Tibial artery (tissue), 4 donors: ENCODE measurements at regions not wholly inside any gene's neighbourhood (a gene's known extent, or its start where the extent isn't known, plus 50 kb on each side); places are given as distances from the start of the nearest gene placed in this dataset.

Experiments used
- DNase-seq, 2 donors: peaks; one replicate each; pipeline ENCODE4 v3.0.0-alpha.2; 2019
- H3K27ac ChIP-seq, 2 donors: fragments of 200-600 bp; sonication (generic) in 1 of 2; 1 replicate in 1 of 2; 2 replicates in 1 of 2; pipeline ENCODE4 v1.5.1; 2018 to 2019; ENCODE audit warnings: mild to moderate bottlenecking in 1 of 2
- H3K27me3 ChIP-seq, 2 donors: fragments of 200-600 bp; sonication (generic) in 1 of 2; one replicate each; pipeline versions ENCODE4 v1.5.1 to v1.6.0; 2016 to 2019
- H3K36me3 ChIP-seq, 3 donors: fragments of 200-600 bp; sonication (generic) in 2 of 3; one replicate each; pipeline ENCODE4 v1.5.1; 2016 to 2019; ENCODE audit warnings: mild to moderate bottlenecking in 2 of 3
- H3K4me1 ChIP-seq, 4 donors: fragments of 200-600 bp; sonication (generic) in 2 of 4; 1 replicate in 3 of 4; 2 replicates in 1 of 4; pipeline ENCODE4 v1.5.1; 2016 to 2019
- H3K4me3 ChIP-seq, 2 donors: fragments of 200-600 bp; sonication (generic) in 1 of 2; 1 replicate in 1 of 2; 2 replicates in 1 of 2; pipeline ENCODE4 v1.5.1; 2018 to 2019; ENCODE audit warnings: mild to moderate bottlenecking in 2 of 2
- H3K9me3 ChIP-seq, 3 donors: fragments of 200-600 bp; sonication (generic) in 1 of 3; one replicate each; pipeline ENCODE4 v1.5.1; 2016 to 2019
- CTCF ChIP-seq, 2 experiments: fragments of 200-600 bp in 1 of 2; fragments of 450-650 bp in 1 of 2; IDR thresholded peaks; one replicate each; pipeline ENCODE4 v1.5.1; 2017 to 2019; ENCODE audit warnings: antibody characterized with exemption in 2 of 2, mild to moderate bottlenecking in 1 of 2, moderate library complexity in 1 of 2
- intact Hi-C: fragments of 100-400 bp; cut with DNase I; formaldehyde crosslinking; loops from one replicate; pipeline ENCODE4 v1.15.0; 2023; ENCODE audit warnings: low total_unique reads

GRCh38 chr14:48113713-48114112 lies 438.3 kb upstream of the MDGA2 start:
- H3K27ac ChIP-seq, result no peak overlapping the region

DNA sequence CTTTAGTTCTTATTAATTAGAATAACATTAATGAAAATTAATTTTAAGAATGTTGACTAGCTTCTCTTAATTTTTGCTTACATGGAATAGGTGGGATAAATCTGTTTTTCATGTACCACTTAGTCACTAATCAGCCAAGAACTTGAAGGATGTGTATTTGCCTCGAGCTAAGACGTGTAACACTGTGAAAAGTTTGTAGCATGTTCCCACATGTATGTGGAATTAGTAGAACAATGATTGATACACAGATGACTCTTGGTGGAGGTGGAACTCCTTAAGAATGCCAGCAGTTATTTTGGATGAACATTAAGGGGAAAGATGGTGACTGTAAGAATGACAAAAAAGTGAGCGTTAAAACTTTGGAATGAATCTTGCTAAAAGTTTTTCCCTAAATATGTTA lies 435.7 kb upstream of the MDGA2 start:
- TF ChIP-seq CTCF (IDR thresholded peaks at IDR 0.05), result no peak
- intact Hi-C loops, result no loop called here
- H3K9me3 ChIP-seq, result no peaks in the 10 kb centered on the region
- no peaks in the 10 kb centered on the region for H3K4me1 ChIP-seq
- H3K36me3 ChIP-seq, result no peaks in the 10 kb centered on the region
- no peak for DNase-seq
- no peak overlapping the region for H3K4me3 ChIP-seq
- no peaks in the 10 kb centered on the region for H3K27me3 ChIP-seq
- no peak overlapping the region for H3K27ac ChIP-seq

More at GRCh38 chr14:48113713-48114112, 438.3 kb upstream of the MDGA2 start:
- Histone ChIP-seq H3K27me3 (no peaks in the 10 kb centered on the region), H3K4me3 (no peak overlapping the region), H3K9me3 (no peaks in the 10 kb centered on the region), H3K4me1 (no peaks in the 10 kb centered on the region), H3K36me3 (no peaks in the 10 kb centered on the region)
- TF ChIP-seq CTCF (IDR thresholded peaks at IDR 0.05), result no peak
- DNase-seq, result no peak
- intact Hi-C loops, result no loop called here

- Histone ChIP-seq H3K27me3 (no peaks in the 10 kb centered on the region), H3K9me3 (no peaks in the 10 kb centered on the region), H3K4me1 (no peaks in the 10 kb centered on the region), H3K27ac (no peak overlapping the region), H3K4me3 (no peak overlapping the region), H3K36me3 (no peaks in the 10 kb centered on the region)
- intact Hi-C loops, result no loop called here
- TF ChIP-seq CTCF (IDR thresholded peaks at IDR 0.05), result no peak
- DNase-seq, result no peak
These were observed 432.2 kb upstream of the MDGA2 start for GRCh38 chr14:48107646-48108045.

DNA sequence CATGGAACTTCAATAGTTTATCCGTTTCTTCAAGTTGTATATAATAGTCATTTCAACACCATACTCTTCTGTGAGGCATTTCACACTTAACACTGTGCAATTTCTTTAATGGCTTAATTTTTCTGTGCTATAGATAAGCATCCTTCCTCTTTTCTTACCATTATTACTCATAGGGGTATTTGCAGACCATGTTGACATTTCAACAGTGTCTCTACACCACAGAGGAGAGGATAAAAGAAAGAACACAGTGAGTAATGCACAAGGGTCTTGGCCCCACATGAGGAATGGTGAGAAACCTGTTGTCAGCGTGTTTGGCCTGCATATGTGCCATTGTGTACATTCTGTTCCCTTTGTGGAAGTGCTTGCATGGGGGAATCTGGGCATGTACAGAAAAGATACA lies 421.5 kb upstream of the MDGA2 start:
- H3K4me1 ChIP-seq, result no peaks in the 10 kb centered on the region
- TF ChIP-seq CTCF (IDR thresholded peaks at IDR 0.05), result no peak
- no peak overlapping the region for H3K27ac ChIP-seq
- no peaks in the 10 kb centered on the region for H3K27me3 ChIP-seq
- H3K9me3 ChIP-seq, result peaks cover 0 to 4% (median 0%) of the 10 kb centered on the region in 3 donors
- intact Hi-C loops, result no loop called here
- no peak for DNase-seq
- H3K4me3 ChIP-seq, result no peak overlapping the region
- no peaks in the 10 kb centered on the region for H3K36me3 ChIP-seq

GRCh38 chr14:48086516-48086915 lies 411.1 kb upstream of the MDGA2 start:
- Histone ChIP-seq H3K36me3 (no peaks in the 10 kb centered on the region), H3K4me1 (no peaks in the 10 kb centered on the region), H3K9me3 (no peaks in the 10 kb centered on the region), H3K27me3 (no peaks in the 10 kb centered on the region), H3K27ac (no peak overlapping the region), H3K4me3 (no peak overlapping the region)
- intact Hi-C loops, result no loop called here
- no peak for DNase-seq
- no peak for TF ChIP-seq CTCF (IDR thresholded peaks at IDR 0.05)

DNA sequence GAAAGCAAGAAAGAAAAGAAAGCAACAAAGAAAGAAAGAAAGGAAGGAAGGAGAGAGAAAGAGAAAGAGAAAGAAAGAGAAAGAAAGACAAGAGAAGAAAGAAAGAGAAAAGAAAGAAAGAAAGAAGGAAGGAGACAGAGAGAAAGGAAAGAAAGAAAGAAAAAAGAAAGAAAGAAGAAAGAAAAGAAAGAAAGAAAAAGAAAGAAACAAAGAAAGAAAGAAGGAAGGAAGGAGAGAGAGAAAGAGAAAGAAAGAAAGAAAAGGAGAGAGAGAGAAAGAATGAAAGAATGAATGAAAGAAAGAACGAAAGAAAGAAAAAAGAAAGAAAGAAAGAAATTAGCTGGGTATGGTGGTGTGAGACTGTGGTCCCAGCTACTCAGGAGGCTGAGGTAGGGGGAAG lies 400.1 kb upstream of the MDGA2 start:
- no peak overlapping the region for H3K4me3 ChIP-seq
- no peak for TF ChIP-seq CTCF (IDR thresholded peaks at IDR 0.05)
- H3K4me1 ChIP-seq, result no peaks in the 10 kb centered on the region
- DNase-seq, result no peak
- no peaks in the 10 kb centered on the region for H3K36me3 ChIP-seq
- intact Hi-C loops, result no loop called here
- no peak overlapping the region for H3K27ac ChIP-seq
- H3K27me3 ChIP-seq, result no peaks in the 10 kb centered on the region
- H3K9me3 ChIP-seq, result no peaks in the 10 kb centered on the region
